GM12878 (cell line): ENCODE measurements at regions not wholly inside any gene's neighbourhood (a gene's known extent, or its start where the extent isn't known, plus 50 kb on each side); places are given as distances from the start of the nearest gene placed in this dataset.

ENCODE experiments used
- ATAC-seq: fragments of 200-7000 bp; cut with Tn5 transposase; 3 replicates; pipeline ENCODE4 v1.9.1; 2020; ENCODE audit warnings: mild to moderate bottlenecking, moderate library complexity
- BruUV-seq: library from RNA; stranded (reverse); fragments of 400-500 nt; replicated peaks from 2 replicates; lab custom pipeline; 2021; lab: Mats Ljungman, UMichigan
- CTCF ChIA-PET: fragments of 300-600 bp; sonication (Branson Sonifier 250); formaldehyde crosslinking; extraction: SDS; loops from one replicate; lab custom pipeline; 2021; ENCODE audit warnings: inconsistent platforms; lab: Yijun Ruan, JAX
- POLR2A ChIA-PET: fragments of 350-600 bp; formaldehyde crosslinking; extraction: SDS; loops from one replicate; lab custom pipeline; 2021; ENCODE audit warnings: inconsistent platforms; lab: Charles Lee
- RAD21 ChIA-PET: fragments of 300-600 bp; sonication (Branson Sonifier 250); formaldehyde crosslinking; loops from one replicate; lab custom pipeline; 2023; ENCODE audit warnings: antibody characterized with exemption; ENCODE audit not compliant: unreplicated experiment; lab: Charles Lee
- SMC1A ChIA-PET: fragments of 300-600 bp; sonication (Branson Sonifier 250); formaldehyde crosslinking; loops from one replicate; lab custom pipeline; 2023; ENCODE audit not compliant: unreplicated experiment, uncharacterized antibody; lab: Charles Lee
- DNase-seq: peaks from one replicate; pipeline ENCODE4 v3.0.0-alpha.2; 2011; ENCODE audit warnings: low read depth, low spot score
- FAIRE-seq: peaks from 3 replicates; lab custom pipeline; 2011; peaks lifted over from hg19 to GRCh38; lab: Jason Lieb, UNC
- H2AFZ ChIP-seq: 2 replicates; pipeline ENCODE4 v1.6.0; 2011; ENCODE audit warnings: low read depth, low read length, control low read depth; ENCODE audit not compliant: control insufficient read depth
- H3K27ac ChIP-seq: 2 replicates; pipeline ENCODE4 v1.5.1; 2011; ENCODE audit warnings: control low read depth; ENCODE audit not compliant: control insufficient read depth, insufficient read depth
- H3K27me3 ChIP-seq, 2 experiments: replicated peaks in 1 of 2; 2 replicates each; pipeline versions ENCODE4 v1.6.0 to v1.6.1; 2011; ENCODE audit warnings: low read length in 1 of 2; ENCODE audit not compliant: control insufficient read depth in 2 of 2, insufficient read depth in 2 of 2
- H3K36me3 ChIP-seq, 2 experiments: 2 replicates each; pipeline ENCODE4 v1.5.1; 2011; ENCODE audit warnings: low read length in 1 of 2; ENCODE audit not compliant: control insufficient read depth in 2 of 2, insufficient read depth in 2 of 2
- H3K4me1 ChIP-seq: 2 replicates; pipeline ENCODE4 v1.6.1; 2011; ENCODE audit warnings: mild to moderate bottlenecking, low read length, moderate library complexity, mixed read lengths; ENCODE audit not compliant: control insufficient read depth, insufficient read depth
- H3K4me2 ChIP-seq: 2 replicates; pipeline ENCODE4 v1.6.0; 2011; ENCODE audit warnings: control low read depth; ENCODE audit not compliant: control insufficient read depth, insufficient read depth
- H3K4me3 ChIP-seq: fragments of 200-600 bp; sonication (generic); 2 replicates; pipeline ENCODE4 v1.5.1; 2016
- H3K79me2 ChIP-seq: 2 replicates; pipeline ENCODE4 v1.6.0; 2011; ENCODE audit warnings: low read length; ENCODE audit not compliant: control insufficient read depth, insufficient read depth
- H3K9ac ChIP-seq: 2 replicates; pipeline ENCODE4 v1.8.0; 2011; ENCODE audit warnings: low read length, control low read depth, mixed read lengths; ENCODE audit not compliant: control insufficient read depth, insufficient read depth
- H3K9me3 ChIP-seq: replicated peaks from 3 replicates; pipeline ENCODE4 v1.5.1; 2011; ENCODE audit warnings: mild to moderate bottlenecking, low read length; ENCODE audit not compliant: control insufficient read depth, insufficient read depth
- H4K20me1 ChIP-seq: 2 replicates; pipeline ENCODE4 v1.6.0; 2011; ENCODE audit not compliant: control insufficient read depth, insufficient read depth
- CREM ChIP-seq: IDR thresholded peaks from 2 replicates; pipeline ENCODE4 v1.6.1; 2014; ENCODE audit warnings: antibody characterized with exemption, low read depth
- EED ChIP-seq: sonication (generic); IDR thresholded peaks from 2 replicates; pipeline ENCODE4 v1.6.1; 2016; ENCODE audit warnings: antibody characterized with exemption, low read depth
- FOXK2 ChIP-seq: fragments of 450-650 bp; IDR thresholded peaks from 2 replicates; pipeline ENCODE4 v1.6.1; 2017; ENCODE audit warnings: mild to moderate bottlenecking, moderate library complexity
- SIN3A ChIP-seq: IDR thresholded peaks from 2 replicates; pipeline ENCODE4 v1.6.1; 2012; ENCODE audit warnings: low read depth, low read length, improper control_type of control experiment
- WGBS: methylation state at CpG from one replicate; pipeline ENCODE4 v1.1.6; 2016; ENCODE audit warnings: low lambda C conversion rate; ENCODE audit not compliant: insufficient replicate concordance, insufficient coverage; ENCODE audit errors: missing lambda C conversion rate; 5-methylcytosine and 5-hydroxymethylcytosine counted together
- in situ Hi-C: fragments of 300-500 bp; cut with MboI; formaldehyde crosslinking; loops from 9 replicates; pipeline ENCODE4 v1.14.3; 2018; ENCODE audit warnings: mixed read lengths
- intact Hi-C: fragments of 100-400 bp; cut with micrococcal nuclease; formaldehyde crosslinking; loops from one replicate; pipeline ENCODE4 v1.14.2; 2022; ENCODE audit not compliant: unreplicated experiment
- TF ChIP-seq, protein P1 (sequence below): fragments of 450-650 bp; IDR thresholded peaks from 2 replicates; pipeline ENCODE4 v1.6.1; 2016; ENCODE audit warnings: mild to moderate bottlenecking
- TF ChIP-seq, protein P2 (sequence below): fragments of 450-650 bp; IDR thresholded peaks from 2 replicates; pipeline ENCODE4 v1.6.1; 2017; ENCODE audit warnings: mild to moderate bottlenecking

DNA sequence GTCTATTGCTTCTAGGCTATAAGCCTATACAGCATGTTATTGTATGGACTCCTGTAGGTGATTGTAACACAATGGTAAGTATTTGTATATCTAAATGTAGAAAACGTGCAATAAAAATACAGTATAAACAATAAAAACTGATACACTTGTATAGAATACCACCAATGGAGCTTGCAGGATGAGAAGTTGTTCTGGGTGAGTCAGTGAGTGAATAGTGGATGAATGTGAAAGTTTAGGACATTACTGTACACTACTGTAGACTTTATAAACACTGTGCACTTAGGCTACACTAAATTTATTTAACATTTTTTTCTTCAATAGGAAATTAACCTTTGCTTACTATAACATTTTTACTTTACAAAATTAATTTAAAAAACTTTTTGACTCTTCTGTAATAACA, 679.2 kb upstream of the ZNF804A start:
- Histone ChIP-seq H3K27ac (no peak overlapping the region), H3K4me2 (no peak overlapping the region), H4K20me1 (no peaks in the 10 kb centered on the region), H3K9me3 (no peaks in the 10 kb centered on the region), H3K9ac (no peak overlapping the region), H2AFZ (no peak overlapping the region), H3K4me1 (no peaks in the 10 kb centered on the region), H3K27me3 (no peaks in the 10 kb centered on the region), H3K36me3 (no peaks in the 10 kb centered on the region)
- in situ Hi-C loops (no loop called here), intact Hi-C loops (no loop called here)
- WGBS = 11% methylated on average over 1 of the region's 1 CpG
- FAIRE-seq (no peak), DNase-seq (no peak), ATAC-seq (no peak)
- BruUV-seq = no TSS peak
- ChIA-PET RAD21 (no interaction called here), POLR2A (no interaction called here), SMC1A (no interaction called here), CTCF (no interaction called here)
- TF ChIP-seq, protein P1, sequence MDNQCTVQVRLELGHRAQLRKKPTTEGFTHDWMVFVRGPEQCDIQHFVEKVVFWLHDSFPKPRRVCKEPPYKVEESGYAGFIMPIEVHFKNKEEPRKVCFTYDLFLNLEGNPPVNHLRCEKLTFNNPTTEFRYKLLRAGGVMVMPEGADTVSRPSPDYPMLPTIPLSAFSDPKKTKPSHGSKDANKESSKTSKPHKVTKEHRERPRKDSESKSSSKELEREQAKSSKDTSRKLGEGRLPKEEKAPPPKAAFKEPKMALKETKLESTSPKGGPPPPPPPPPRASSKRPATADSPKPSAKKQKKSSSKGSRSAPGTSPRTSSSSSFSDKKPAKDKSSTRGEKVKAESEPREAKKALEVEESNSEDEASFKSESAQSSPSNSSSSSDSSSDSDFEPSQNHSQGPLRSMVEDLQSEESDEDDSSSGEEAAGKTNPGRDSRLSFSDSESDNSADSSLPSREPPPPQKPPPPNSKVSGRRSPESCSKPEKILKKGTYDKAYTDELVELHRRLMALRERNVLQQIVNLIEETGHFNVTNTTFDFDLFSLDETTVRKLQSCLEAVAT = no peak
- TF ChIP-seq CREM = no peak
- TF ChIP-seq SIN3A = no peak
- TF ChIP-seq EED = no peak
- no peak for TF ChIP-seq FOXK2
- TF ChIP-seq, protein P2, sequence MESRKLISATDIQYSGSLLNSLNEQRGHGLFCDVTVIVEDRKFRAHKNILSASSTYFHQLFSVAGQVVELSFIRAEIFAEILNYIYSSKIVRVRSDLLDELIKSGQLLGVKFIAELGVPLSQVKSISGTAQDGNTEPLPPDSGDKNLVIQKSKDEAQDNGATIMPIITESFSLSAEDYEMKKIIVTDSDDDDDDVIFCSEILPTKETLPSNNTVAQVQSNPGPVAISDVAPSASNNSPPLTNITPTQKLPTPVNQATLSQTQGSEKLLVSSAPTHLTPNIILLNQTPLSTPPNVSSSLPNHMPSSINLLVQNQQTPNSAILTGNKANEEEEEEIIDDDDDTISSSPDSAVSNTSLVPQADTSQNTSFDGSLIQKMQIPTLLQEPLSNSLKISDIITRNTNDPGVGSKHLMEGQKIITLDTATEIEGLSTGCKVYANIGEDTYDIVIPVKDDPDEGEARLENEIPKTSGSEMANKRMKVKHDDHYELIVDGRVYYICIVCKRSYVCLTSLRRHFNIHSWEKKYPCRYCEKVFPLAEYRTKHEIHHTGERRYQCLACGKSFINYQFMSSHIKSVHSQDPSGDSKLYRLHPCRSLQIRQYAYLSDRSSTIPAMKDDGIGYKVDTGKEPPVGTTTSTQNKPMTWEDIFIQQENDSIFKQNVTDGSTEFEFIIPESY = no peak
- TF ChIP-seq, all 136 proteins: peak for 0
- Histone ChIP-seq H3K4me3 (no peak overlapping the region), H3K79me2 (no peaks in the 10 kb centered on the region)
